ENCODE measurements at regions not wholly inside any gene's neighbourhood (a gene's known extent, or its start where the extent isn't known, plus 50 kb on each side); places are given as distances from the start of the nearest gene placed in this dataset.

DNA sequence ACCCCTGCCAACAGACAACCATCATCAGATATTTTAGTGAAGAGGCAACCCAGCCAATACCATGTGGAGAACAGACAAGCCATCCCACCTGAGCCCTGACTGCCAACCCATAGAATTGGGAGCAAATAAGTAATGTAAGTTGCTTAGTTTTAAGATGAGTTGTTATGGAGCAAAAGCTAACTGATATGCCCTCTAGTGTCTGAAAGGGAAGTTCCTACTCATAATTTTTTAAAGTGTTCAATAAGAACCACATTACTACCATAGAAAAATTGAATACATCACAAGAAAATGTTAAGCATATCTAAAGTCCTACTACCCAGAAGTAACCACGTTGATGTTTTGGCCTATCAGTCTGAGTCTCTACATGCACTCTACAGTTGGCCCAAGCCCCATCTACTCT lies 50.8 kb upstream of the SLC36A4 start:
- Histone ChIP-seq H3K27me3 (ENCODE audit: control insufficient read depth, insufficient read depth, low read length) (no peaks in the 10 kb centered on the region), H3K36me3 (ENCODE audit: control insufficient read depth, insufficient read depth, low read length) (no peaks in the 10 kb centered on the region), H3K4me3 (ENCODE audit: low read depth, low read length) (no peak overlapping the region)
- FAIRE-seq (no peak), DNase-seq (ENCODE audit: low read depth) (peak; percentile 27)
- TF ChIP-seq, protein P1, sequence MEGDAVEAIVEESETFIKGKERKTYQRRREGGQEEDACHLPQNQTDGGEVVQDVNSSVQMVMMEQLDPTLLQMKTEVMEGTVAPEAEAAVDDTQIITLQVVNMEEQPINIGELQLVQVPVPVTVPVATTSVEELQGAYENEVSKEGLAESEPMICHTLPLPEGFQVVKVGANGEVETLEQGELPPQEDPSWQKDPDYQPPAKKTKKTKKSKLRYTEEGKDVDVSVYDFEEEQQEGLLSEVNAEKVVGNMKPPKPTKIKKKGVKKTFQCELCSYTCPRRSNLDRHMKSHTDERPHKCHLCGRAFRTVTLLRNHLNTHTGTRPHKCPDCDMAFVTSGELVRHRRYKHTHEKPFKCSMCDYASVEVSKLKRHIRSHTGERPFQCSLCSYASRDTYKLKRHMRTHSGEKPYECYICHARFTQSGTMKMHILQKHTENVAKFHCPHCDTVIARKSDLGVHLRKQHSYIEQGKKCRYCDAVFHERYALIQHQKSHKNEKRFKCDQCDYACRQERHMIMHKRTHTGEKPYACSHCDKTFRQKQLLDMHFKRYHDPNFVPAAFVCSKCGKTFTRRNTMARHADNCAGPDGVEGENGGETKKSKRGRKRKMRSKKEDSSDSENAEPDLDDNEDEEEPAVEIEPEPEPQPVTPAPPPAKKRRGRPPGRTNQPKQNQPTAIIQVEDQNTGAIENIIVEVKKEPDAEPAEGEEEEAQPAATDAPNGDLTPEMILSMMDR (IDR thresholded peaks at IDR 0.05; ENCODE audit: insufficient read depth, low read length, severe bottlenecking), result peak; percentile 26

DNA sequence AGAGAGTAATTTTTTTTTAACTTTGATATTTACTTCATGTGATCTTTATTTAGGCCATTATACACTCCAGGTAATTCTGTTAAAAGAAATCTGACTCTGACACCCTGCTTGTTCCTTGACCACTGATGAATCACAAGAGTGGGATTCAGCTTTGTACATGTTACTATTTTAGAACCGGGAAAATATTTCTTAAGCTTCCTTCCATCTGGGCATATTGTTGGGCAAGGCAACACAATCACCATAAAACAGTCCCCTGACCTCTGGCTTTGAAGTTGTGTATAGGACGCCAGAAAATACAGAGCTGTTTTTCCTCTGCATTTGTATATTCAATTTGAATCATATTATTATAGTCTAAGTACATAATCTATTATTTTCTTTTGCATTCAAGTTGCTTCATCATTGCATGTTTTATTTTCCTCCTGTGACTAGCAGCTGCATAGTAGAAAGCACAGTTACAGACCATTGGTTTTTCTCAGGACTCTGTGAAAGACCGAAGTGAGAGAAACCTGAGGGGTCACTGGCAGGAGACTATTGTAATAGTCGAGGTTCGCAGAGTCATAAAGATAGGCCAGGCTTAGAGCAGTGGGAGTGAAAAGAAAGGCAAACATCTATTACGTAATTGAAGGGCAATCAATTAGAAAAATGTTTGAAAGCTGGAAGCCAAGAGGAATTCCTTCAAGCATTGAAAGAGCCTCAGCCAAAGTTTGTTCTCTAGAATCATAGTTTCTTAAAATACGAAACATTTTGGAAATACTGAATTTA lies 51.8 kb upstream of the SLC36A4 start:
- Histone ChIP-seq H3K27me3 (ENCODE audit: control insufficient read depth, insufficient read depth, low read length) (no peaks in the 10 kb centered on the region), H3K36me3 (ENCODE audit: control insufficient read depth, insufficient read depth, low read length) (no peaks in the 10 kb centered on the region), H3K4me3 (ENCODE audit: low read depth, low read length) (no peak overlapping the region)
- TF ChIP-seq, protein P1 (IDR thresholded peaks at IDR 0.05; ENCODE audit: insufficient read depth, low read length, severe bottlenecking), result no peak
- no peak for FAIRE-seq
- DNase-seq (ENCODE audit: low read depth), result no peak

DNA sequence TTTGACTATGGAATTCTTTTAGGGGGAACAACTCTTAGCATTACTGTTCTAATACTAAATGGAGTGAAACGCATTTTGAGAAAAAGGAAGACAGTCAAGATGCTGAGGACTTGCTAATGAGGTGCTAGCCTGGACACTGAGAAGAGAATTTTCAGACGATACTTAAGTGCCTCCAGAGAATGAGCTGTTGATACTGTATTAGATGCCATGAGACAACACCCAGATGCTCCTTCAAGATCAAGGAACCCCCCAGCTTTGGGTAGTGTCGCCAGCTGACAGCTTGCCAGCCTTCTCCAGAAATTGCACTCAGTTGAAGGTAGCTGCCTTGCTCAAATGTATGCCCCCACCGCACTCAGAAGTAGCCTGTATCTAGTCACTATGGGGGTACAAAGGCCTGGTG lies 52.5 kb upstream of the SLC36A4 start:
- no peaks in the 10 kb centered on the region for H3K36me3 ChIP-seq (ENCODE audit: control insufficient read depth, insufficient read depth, low read length)
- TF ChIP-seq, protein P1 (IDR thresholded peaks at IDR 0.05; ENCODE audit: insufficient read depth, low read length, severe bottlenecking), result no peak
- no peak for DNase-seq (ENCODE audit: low read depth)
- no peak overlapping the region for H3K4me3 ChIP-seq (ENCODE audit: low read depth, low read length)
- FAIRE-seq, result no peak
- H3K27me3 ChIP-seq (ENCODE audit: control insufficient read depth, insufficient read depth, low read length), result no peaks in the 10 kb centered on the region

DNA sequence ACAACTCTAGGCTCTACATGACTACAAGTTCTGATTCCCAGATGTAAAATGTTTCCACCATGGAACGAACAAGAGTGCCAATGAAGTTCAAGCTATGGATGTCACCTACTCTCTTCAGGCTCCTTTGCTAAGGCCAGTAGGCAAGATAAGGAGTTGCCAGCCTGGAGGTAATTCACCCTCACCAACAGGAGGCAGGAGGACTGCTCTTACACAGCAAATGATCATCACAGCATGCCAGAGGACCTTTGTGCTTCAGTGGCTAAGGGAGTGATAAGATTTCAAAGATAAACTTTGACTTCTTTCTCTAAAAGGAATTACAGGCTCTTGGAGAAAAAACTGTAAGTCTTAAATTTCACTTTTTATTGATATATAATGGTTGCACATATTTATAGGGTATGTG lies 54.1 kb upstream of the SLC36A4 start:
- TF ChIP-seq, protein P1 (IDR thresholded peaks at IDR 0.05; ENCODE audit: insufficient read depth, low read length, severe bottlenecking), result no peak
- FAIRE-seq, result no peak
- DNase-seq (ENCODE audit: low read depth), result no peak
- Histone ChIP-seq H3K4me3 (ENCODE audit: low read depth, low read length) (no peak overlapping the region), H3K36me3 (ENCODE audit: control insufficient read depth, insufficient read depth, low read length) (no peaks in the 10 kb centered on the region), H3K27me3 (ENCODE audit: control insufficient read depth, insufficient read depth, low read length) (no peaks in the 10 kb centered on the region)

DNA sequence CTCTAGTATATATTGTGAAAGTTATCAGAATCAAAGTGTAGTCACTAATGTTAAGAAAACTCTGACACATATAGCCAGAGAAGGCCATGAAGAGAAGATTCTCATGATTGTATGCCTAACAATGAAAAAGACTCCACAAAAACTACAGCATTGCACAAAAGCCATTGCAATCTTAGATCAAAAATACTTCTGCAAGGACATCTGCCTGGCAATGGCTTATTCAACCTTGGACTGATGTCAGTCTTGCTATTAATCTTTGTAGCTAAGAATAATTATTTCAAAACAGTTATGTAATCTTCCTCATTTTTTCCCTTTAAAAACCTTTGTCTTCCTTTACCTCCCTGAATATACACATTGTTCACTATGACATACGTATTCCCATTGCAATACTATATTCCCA lies 55.3 kb upstream of the SLC36A4 start:
- FAIRE-seq (no peak), DNase-seq (ENCODE audit: low read depth) (no peak)
- H3K4me3 ChIP-seq (ENCODE audit: low read depth, low read length), result no peak overlapping the region
- TF ChIP-seq, protein P1 (IDR thresholded peaks at IDR 0.05; ENCODE audit: insufficient read depth, low read length, severe bottlenecking), result no peak
- no peaks in the 10 kb centered on the region for H3K36me3 ChIP-seq (ENCODE audit: control insufficient read depth, insufficient read depth, low read length)
- H3K27me3 ChIP-seq (ENCODE audit: control insufficient read depth, insufficient read depth, low read length), result no peaks in the 10 kb centered on the region

DNA sequence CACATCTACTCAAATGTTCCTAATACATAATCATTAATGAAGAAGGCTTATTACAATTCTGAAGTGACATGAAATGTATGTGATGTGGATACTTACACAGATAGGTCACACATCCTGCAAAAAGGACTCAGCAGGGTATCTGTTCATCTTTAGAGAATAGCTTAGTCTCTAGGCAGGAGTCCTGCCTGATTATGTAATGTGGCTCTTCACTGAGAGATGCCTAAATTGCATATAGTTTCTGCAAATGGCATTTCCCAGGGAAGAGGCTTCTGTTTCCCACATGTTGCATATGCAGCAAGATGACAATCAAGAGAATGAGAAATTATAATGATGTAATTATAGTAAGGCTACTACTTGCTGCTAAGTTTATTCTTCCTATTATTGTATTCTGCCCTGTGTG lies 58.8 kb upstream of the SLC36A4 start:
- Histone ChIP-seq H3K4me3 (ENCODE audit: low read depth, low read length) (no peak overlapping the region), H3K27me3 (ENCODE audit: control insufficient read depth, insufficient read depth, low read length) (no peaks in the 10 kb centered on the region), H3K36me3 (ENCODE audit: control insufficient read depth, insufficient read depth, low read length) (no peaks in the 10 kb centered on the region)
- no peak for FAIRE-seq
- TF ChIP-seq, protein P1 (IDR thresholded peaks at IDR 0.05; ENCODE audit: insufficient read depth, low read length, severe bottlenecking), result no peak
- DNase-seq (ENCODE audit: low read depth), result no peak

All from bronchial epithelial cell (primary cell).